HG03354 (cell line): ENCODE measurements at regions not wholly inside any gene's neighbourhood (a gene's known extent, or its start where the extent isn't known, plus 50 kb on each side); places are given as distances from the start of the nearest gene placed in this dataset.
"Not testable (repeated sequence)": the region's sequence is repeated elsewhere in the genome, so short reads cannot be mapped to it uniquely, and the experiment has no call there.

Experiments
- ATAC-seq: cut with Tn5 transposase; IDR thresholded peaks from one replicate; pipeline ENCODE4 v1.9.1; 2021; ENCODE audit warnings: mild to moderate bottlenecking; ENCODE audit not compliant: unreplicated experiment, poor library complexity, severe bottlenecking

DNA sequence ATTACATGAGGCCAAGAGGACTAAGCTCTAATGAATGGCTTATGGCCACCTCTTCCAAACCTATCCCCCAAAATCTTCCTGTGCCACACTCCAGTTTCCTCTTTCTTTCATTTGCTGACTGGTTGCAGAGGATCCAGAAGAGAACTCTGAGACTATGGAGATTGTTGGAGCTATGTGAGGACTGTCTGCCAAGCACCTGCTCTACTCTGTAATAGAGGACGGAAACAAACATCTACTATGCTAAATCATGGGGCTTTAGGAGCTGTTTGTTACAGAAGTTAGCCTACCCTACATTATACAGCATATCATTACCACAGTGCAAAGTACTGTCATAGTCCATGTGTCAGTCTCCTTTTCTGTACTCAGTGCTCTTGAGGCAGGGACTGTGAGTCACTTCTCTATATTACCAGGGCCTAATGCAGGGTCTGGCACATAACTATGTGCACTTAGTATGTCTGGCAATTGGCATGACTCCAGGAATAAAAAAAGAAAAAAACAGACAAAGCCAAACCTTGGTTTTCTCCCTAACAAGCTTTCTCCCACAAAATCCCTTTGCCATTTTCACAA lies 95.1 kb downstream of the RPAP3 start:
- no peak for ATAC-seq

DNA sequence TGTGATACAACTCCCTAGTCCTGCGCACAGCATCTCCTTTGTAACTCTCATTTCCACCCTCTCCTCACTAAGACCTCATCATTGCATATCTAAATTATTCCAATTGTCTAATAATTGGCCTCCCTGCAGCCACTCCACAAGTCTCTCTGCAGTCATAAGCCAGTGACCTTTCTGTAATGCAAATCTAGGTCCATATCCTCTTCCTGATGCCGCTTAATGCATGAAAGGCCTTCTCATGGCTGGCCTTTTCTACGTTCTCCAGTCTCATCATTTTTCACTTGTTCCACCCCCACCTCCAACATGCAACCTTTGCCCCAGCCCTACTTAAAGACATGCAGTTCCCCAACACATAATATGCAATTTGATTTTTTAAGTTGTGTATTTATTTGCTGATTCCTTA lies 96.0 kb downstream of the RPAP3 start:
- ATAC-seq: no peak

DNA sequence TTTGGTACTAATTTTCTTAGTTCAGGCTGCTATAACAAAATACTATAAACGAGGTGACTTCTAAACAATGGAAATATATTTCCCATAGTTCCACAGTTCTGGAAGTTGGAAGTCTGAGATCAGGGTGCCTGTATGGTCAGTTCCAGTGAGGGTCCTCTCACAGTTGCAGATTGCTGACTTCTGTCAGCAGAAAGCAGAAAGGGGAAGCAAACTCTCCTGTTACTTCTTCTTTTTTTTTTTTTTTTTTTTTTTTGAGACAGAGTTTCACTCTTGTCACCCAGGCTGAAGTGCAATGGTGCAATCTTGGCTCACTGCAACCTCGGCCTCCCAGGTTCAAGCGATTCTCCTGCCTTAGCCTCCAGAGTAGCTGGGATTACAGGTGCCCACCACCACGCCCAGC lies 97.2 kb downstream of the RPAP3 start:
- not testable (repeated sequence) for ATAC-seq

DNA sequence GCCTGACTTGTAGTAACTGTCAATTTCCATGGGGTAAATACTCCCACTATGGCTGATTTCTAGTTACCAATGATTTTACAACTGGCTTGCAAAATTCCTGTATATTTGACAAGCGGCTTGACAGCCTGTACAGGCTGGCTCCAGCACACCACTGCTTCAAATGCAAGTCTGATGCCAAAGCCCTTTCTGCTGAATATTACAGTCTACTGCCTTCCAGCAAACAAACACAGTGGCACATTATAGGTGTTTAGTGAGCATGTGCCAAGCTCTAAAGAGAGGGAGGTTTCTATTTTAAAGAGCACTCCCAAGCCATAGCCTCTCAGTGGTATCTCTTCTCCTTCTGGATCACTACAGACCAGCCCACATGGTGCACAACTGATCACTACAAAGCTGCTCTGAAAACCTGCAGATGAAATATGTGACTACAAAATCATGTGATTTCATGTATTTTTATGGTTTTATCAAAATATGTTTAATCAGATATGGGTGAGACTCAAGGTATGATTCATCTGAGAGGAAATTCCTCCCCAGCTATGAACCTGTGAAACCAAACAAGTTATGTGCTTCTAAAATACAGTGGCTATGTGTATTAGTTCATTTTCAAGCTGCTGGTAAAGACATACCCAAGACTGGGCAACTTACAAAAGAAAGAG lies 101.5 kb downstream of the RPAP3 start:
- no peak for ATAC-seq

DNA sequence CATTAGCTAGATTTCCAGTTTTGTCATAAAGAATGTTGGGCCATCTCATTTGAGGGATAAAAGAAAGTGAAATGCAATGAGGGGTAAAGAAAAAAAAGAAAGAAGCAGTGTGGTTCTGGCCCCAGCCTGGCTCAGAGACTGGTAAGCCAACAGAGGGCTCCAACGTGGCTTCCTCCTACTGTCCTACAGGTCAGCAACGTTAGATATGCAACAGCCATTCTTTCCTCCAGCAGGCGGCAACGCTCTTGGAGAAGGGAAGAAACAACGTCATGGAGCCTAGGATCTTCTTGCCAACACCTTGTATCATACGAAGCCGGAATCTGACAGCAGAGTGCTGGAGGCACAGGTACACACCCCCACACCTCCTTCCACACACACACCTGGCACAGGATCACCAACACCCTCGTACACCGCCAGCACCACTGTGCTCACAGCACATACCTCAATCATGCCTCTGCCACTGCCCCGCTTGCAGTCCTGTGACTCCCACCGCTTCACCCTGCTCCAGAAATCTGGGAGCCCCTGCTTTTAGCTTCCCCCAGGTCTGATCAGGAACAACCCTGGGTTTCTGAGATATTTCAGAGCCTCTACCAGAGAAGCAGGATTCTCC lies 102.8 kb downstream of the RPAP3 start:
- no peak for ATAC-seq

DNA sequence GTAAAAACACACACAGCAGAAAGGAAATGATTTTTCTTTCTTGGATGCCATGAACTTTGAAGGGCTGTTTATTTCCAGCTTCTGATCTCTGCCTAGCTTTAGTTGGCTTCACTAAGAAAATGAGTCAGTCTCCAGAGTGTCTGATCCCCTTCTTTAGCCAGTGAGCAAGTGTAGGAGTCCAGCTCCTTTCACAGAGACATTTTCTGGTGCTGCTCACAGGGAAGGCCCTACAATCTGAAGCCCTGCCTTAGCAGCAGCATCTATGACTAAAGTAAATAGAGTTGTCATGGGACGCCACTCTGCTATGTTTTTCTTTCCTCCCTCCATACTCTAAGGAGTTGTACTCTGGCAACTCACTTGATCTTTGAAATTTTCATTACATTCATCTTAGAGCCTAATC lies 103.5 kb downstream of the RPAP3 start:
- ATAC-seq: no peak

DNA sequence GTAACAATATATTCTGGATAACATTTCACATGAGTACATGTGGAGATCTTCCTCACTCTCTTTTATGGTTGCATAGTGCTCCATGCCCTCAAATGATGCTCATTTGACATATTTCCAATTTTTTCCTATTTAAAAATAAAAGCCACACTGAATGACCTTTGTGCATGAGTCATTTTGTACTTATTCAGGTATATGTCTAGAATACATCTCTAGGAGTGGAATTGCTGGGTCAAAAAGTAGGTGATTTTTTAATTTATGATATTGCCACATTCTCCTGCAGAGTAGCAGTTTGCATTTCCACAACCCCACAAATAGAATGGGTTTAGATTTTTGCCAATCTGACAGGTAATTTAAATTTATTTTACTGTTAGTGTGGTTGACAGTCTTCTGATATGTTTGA lies 104.8 kb downstream of the RPAP3 start:
- ATAC-seq: no peak

DNA sequence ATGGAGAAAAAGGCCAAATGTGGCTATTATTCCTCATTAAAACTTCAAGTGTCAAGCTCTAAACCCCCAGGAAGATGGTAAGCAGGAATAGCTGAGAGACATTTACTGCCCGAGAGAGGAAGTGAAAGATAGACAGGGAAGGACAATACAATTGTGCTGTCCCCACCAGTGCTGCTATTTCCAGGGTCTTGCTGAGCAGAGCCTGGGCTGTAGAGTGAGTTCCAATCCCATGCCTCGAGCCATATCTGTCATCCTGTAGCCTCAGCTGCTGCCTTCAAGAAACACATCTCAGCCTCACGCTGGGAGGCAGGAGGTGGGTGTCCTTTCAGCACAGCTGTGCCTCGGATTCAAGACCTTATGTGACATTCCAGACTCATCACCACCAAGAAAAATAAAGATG lies 114.0 kb downstream of the RPAP3 start:
- ATAC-seq: no peak

DNA sequence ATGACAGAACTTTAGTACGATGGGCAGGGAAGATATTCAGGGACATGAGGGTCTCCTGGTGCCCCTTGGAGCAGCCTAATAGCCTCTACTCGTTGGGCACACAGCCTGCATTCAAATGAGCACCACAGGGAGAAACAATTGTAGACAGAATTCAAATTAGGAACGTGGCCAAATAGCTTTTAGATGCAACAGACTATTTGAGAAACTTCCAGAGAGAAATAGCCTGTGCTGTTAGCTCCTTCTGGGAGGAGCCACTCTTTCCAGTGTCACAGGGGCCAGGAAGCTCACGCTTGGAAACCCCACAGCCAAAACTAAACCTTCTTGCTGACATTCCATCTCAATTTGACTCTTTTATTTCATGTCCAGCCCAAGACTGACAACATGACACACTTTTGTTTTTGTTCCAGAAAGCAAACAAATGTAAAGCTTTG lies 114.5 kb downstream of the RPAP3 start:
- ATAC-seq: no peak

DNA sequence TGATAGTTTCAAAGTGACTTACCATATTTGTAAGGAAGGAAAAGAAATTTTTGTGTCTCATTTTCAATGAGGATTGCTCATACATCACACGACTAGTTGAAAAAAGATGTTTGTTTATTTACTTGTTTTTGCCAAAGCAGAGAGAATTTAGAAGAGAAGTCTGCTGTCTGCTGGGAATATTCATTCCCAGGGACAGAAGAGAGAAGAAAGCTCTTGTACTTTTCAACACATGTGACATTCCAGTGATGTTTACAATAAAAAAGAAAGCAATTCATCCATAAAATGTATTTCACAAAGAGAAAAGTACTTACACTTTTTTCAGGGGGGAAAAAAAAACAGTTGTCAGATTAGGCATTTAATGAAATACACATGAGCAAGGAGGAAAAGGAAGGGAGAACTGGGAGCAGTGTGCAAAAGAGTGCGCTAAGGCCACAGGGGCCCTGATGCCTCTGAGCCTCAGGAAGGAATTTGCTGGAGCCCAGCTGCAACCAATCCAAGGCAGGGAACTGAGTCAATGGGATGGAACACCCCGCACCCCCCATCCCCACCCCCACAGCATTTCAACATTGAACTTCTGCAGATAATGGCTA lies 115.0 kb downstream of the RPAP3 start:
- no peak for ATAC-seq

DNA sequence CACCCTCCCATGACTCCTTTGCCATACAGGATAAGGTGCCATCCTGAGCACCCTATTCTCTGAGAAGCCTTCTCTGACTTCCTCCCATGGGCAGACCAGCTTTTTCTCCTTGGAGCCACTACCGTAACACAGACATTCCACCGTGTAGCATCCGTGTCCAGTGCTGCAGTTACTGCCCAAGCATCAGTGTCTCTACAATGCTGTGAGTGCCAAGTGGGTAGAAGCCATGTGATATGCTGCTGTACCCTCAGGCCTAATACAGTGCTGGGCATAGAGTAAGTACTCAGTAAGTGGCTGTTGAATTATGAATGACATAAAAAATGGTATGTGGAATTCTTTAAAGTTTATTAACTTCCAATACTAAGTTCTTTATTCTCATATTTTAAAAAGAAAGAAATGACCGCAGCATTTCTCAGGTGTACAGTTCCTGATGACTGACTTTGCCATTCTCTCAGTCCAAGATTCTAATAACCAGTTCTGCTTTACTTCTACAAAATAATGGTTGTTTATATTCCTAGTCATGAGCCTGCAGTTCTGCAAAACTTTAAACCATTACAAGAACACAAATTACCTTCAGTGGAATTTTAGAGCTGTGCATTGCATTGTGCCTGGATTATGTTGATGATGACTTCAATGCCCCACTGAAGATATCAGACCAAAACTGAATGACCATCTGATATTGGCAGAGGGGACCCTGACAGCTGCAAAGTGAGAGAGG lies 118.7 kb downstream of the RPAP3 start:
- ATAC-seq: no peak

DNA sequence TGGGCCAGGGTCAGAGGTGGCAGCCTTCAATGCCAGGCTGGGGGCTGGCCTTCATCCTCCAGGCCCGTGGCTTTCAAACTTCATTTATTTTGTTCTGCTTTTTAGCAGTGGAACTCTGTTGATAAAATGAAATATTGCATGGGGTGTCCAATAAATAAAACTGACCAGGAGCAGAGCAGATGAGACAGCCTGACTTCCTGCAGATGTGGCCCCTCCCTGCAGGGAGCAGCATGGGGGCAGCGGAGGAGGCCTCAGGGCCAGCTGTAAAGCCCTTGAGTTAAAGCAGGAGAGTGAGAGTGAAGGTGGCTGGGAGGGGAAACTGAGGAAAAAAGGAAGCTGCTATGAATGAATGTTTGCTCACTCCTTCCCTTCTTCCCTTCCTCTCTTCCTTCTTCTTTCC lies 120.3 kb downstream of the RPAP3 start:
- ATAC-seq: no peak

DNA sequence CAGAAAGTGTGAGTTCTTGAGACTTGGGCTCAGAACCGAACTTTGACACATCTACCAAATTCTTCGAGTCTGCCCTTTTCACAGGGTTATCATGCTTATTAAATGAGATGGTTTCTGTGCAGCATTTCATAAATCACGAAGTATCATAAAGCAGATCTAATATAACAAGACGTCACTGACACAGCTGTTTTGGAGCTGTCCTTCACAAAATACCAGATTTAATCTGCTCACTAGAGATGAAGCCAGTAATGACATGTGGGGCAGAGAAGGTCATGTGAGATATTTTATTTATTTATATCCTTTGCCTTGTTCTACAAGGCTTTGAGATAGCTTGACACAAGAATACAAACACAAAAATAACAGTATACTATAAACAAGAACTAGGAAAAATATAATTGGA lies 127.0 kb downstream of the RPAP3 start:
- ATAC-seq: no peak

DNA sequence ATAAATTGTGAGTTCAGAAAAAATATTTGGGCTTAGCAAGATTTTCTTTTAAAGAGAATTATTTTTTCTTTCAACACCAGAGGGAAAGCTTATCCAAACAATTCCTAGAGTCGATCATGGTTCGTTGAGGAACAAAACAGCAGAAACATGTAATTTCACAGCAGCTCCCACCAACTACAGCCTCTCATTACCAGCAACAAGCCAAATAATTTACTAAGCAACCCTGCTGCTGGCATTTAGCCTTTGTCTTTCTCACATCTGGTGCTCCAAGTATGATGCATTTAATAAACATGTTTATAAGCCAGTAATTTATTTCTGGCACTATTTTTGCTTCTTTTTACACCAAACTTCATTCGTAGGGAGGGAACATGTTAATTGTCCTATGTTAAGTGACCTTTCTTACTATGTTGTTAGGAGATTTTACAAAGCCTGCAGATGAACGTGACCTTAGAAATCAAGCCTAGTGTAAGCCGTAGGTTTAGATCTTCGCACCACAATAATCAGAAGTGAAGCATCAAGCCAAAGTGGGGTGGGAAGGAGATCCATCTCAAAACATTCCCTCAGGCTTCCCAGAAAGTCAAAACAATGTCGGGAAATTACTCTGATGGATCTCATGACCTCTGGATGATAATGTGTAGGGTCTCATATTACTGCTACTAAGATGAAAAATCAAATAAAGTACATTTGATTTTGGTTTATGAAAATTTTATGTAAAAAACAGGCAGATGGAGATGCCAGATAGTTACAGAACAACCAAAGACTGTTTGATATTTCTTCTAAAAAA lies 128.4 kb downstream of the RPAP3 start:
- no peak for ATAC-seq

DNA sequence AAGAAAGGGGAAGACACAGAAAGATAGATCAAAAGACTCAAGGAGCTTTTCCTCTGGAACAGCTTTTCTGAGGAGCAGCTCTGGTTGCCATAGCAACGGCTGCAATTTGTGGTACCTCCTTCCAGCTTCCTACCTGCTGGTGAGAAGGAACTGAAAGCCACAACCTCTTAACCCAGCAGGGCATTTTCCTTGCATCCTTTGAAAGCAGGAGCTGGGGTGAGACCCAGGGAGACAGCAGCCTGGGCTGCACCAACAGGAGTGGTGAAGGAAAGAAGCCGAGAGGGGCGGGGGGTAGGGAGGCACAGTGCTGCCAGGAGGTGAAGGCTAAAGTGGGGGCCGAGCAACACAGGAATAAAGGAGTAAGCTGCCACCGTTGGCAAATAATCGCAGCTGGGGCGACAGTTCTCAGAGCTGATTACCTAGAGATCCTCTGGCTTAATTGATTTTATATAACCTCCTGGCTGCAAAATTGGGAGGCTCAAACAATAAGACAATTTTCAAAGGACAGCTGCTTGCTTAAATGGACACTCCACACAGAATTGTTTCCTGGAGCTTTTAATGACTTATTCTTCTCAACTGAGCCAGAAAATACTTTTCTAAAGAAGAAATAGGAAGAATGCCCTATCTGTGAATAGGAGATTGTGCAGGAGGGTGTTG lies 129.4 kb downstream of the RPAP3 start:
- no peak for ATAC-seq

DNA sequence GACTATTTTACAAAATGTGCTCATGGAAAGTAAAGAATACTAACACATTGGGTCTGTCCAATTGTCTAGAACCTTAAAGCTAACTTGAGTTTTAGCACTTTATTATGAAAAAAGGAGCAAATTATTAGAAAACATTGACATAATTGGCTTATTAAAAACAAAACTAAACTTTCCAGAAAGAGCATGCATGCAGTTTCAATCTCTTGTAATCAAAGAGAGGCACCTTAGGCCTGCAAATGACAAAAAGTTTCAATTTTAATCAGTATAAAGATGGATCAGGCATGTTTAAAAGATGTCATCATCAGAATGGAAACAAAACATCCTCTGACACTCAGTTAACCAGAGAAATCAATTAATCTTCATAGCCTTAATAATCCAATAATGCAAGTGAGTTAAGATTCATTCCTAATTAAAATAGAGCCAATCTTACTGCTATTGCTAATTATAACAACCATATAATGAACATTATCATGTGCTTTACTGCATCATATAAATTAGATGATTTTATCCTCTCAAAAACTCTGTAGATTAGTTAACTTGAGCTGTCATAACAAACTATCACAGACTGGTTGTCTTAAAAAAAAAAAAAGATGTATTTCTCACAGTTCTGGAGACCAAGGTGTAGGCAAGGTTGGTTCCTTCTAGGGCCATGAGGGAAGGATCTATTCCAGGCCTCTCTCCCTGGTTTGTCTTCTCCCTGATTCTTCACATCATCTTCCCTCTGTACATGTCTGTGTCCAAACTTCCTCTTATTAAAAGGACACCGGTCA lies 131.4 kb downstream of the RPAP3 start:
- no peak for ATAC-seq

DNA sequence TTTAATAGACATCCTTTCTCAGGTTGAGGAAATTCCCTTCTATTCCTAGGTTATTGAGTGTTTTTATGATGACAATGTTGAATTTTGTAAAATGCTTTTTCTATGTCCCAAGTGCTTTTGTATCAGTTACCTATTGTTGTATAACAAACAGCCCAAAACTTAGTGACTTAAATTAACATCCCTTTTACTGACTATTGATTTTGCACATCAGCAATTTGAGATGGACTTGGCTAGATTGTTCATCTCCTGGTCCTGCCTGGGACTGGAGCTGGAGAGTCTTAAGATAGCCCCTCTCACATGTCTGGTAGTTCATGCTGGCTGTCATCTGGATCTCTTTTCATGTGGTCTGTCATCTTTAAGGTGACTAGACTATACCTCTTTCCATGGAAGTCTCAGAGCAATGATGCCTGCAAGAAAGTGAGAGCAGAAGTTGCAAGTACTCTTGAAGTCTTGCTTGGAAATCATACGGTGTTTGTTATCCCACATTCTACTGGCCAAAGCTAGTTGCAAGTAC lies 132.6 kb downstream of the RPAP3 start:
- no peak for ATAC-seq

DNA sequence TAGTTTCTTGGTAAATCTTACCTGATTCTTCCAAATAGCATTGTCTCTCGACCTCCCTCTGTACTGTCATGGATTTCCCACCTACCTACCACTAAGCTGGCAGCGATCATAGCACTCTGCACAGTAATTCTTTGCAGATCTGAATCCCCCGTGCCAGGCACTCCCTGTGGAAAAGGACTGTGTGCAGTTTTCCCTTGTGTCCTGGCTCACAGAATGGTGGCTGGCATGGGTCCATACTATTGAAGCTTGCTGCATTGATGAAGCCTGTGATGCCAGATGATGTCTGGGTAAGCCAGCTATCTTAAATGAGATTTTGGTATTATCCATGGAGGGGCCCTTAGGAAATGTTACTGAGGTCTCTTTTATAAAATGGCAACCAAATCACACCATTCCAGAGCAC lies 135.7 kb downstream of the RPAP3 start:
- ATAC-seq: no peak
